Gastrocnemius medialis (tissue), 4 donors: ENCODE measurements at regions not wholly inside any gene's neighbourhood (a gene's known extent, or its start where the extent isn't known, plus 50 kb on each side); places are given as distances from the start of the nearest gene placed in this dataset.

Experiments used
- ATAC-seq, 2 donors: fragments of 150-250 bp; one replicate each; pipeline ENCODE4 v1.9.1; 2016
- DNase-seq, 2 donors: peaks; one replicate each; pipeline ENCODE4 v3.0.0-alpha.2; 2019
- H3K27ac ChIP-seq, 4 donors: fragments of 200-600 bp; sonication (generic); 1 replicate in 1 of 4; 2 replicates in 3 of 4; pipeline ENCODE4 v1.5.1; 2016 to 2018; ENCODE audit warnings: mild to moderate bottlenecking in 2 of 4, moderate library complexity in 1 of 4
- H3K27me3 ChIP-seq, 3 donors: fragments of 200-600 bp; sonication (generic) in 2 of 3; 1 replicate in 1 of 3; 2 replicates in 2 of 3; pipeline versions ENCODE4 v1.5.1 to v1.6.0; 2016 to 2019; ENCODE audit warnings: mild to moderate bottlenecking in 1 of 3, moderate library complexity in 1 of 3
- H3K36me3 ChIP-seq, 2 donors: fragments of 200-600 bp; sonication (generic) in 1 of 2; one replicate each; pipeline ENCODE4 v1.5.1; 2017 to 2018
- H3K4me1 ChIP-seq, 2 donors: fragments of 200-600 bp; sonication (generic) in 1 of 2; one replicate each; pipeline ENCODE4 v1.5.1; 2016 to 2017; ENCODE audit warnings: mild to moderate bottlenecking in 2 of 2
- H3K4me3 ChIP-seq, 4 donors: fragments of 200-600 bp; sonication (generic) in 3 of 4; 1 replicate in 1 of 4; 2 replicates in 3 of 4; pipeline ENCODE4 v1.5.1; 2016 to 2019; ENCODE audit warnings: mild to moderate bottlenecking in 2 of 4
- H3K9me3 ChIP-seq, 3 donors: fragments of 200-600 bp; sonication (generic) in 2 of 3; 1 replicate in 1 of 3; 2 replicates in 2 of 3; pipeline ENCODE4 v1.5.1; 2016 to 2019
- CTCF ChIP-seq, 5 experiments: fragments of 450-650 bp in 3 of 5; fragments of 200-600 bp in 2 of 5; sonication (generic) in 2 of 5; IDR thresholded peaks in 4 of 5; conservative IDR thresholded peaks in 1 of 5; 1 replicate in 4 of 5; 2 replicates in 1 of 5; pipeline ENCODE4 v1.5.1; 2016 to 2019; ENCODE audit warnings: antibody characterized with exemption in 5 of 5, mild to moderate bottlenecking in 3 of 5, moderate library complexity in 3 of 5
- POLR2A ChIP-seq, 2 donors: fragments of 450-650 bp; IDR thresholded peaks; one replicate each; pipeline ENCODE4 v1.6.1; 2017; ENCODE audit warnings: antibody characterized with exemption in 2 of 2, mild to moderate bottlenecking in 2 of 2, moderate library complexity in 2 of 2
- in situ Hi-C, 4 donors: fragments of 200-750 bp; cut with MboI; loops; one replicate each; pipeline versions ENCODE4 v1.15.0 to v1.8.0; 2017; ENCODE audit warnings: low sequenced_read_pairs in 4 of 4
- intact Hi-C: fragments of 100-400 bp; cut with DNase I; formaldehyde crosslinking; loops from one replicate; pipeline ENCODE4 v1.15.1; 2023; ENCODE audit warnings: low total_unique reads

GRCh38 chr12:92036771-92037453 is 108.7 kb downstream of the BTG1 start:
- in situ Hi-C loops, result no loop called here
- ATAC-seq (no peak), DNase-seq (no peak)
- Histone ChIP-seq H3K4me3 (no peak overlapping the region), H3K27ac (no peak overlapping the region), H3K4me1 (peaks cover 19 to 22% of the 10 kb centered on the region in 2 donors), H3K36me3 (no peaks in the 10 kb centered on the region), H3K27me3 (no peaks in the 10 kb centered on the region), H3K9me3 (no peaks in the 10 kb centered on the region)
- intact Hi-C loops, result no loop called here
- no peak for TF ChIP-seq POLR2A (IDR thresholded peaks at IDR 0.05)
- TF ChIP-seq CTCF (IDR thresholded peaks at IDR 0.05 in 4 of 5, conservative IDR thresholded peaks at IDR 0.05 in 1 of 5), result no peak

DNA sequence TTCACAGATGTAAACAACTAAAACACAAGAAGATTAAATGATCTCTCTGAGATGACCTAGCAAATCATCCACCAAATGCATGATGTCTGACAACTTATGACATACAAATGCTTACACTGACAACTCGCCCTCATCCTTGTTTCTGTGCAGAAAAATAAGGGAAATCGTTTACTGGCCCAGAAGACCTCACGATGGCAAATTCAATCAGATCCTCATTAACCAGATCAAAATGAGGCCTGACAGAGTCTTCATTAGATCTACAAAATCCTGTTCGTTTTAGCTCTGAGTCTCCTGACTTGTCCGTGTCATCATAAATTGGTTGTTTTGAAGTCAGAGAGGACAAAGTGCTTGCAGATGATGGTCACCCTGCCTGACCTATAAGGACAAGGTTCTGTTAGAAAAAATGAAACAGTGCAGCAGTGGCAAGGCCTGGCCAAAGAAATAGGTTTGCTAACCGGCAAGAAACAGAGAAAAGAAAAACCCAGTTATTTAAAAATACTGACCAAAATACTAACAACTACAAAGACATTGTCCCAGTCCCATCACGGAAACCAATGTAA is 109.5 kb downstream of the BTG1 start:
- no peaks in the 10 kb centered on the region for H3K36me3 ChIP-seq
- peaks cover 19 to 22% of the 10 kb centered on the region in 2 donors for H3K4me1 ChIP-seq
- H3K27me3 ChIP-seq, result no peaks in the 10 kb centered on the region
- no peak for ATAC-seq
- no peaks in the 10 kb centered on the region for H3K9me3 ChIP-seq
- intact Hi-C loops, result no loop called here
- no peak for TF ChIP-seq POLR2A (IDR thresholded peaks at IDR 0.05)
- no peak for TF ChIP-seq CTCF (IDR thresholded peaks at IDR 0.05 in 4 of 5, conservative IDR thresholded peaks at IDR 0.05 in 1 of 5)
- peak overlapping the region in 1 of 4 donors; percentile 58 for H3K27ac ChIP-seq
- DNase-seq, result no peak
- H3K4me3 ChIP-seq, result no peak overlapping the region
- in situ Hi-C loops, result no loop called here

DNA sequence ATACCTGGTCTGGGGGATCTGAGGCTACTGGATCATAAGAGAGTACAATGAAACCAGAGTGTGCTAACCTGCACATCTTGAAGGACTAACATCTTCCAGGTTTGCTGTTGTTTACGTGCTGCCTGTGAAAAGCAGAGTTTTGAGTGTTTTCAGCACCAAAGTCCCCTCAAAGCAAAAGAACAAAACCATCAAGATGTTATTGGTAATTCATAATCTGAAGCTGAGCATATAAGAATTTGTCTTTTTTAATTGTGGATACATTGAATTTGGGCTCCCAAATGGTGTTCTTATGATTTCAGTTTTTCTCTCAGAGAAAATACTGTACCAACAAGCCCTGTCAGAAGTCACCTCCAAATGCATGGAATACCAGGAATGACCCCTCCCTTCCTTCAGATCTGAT is 110.2 kb downstream of the BTG1 start:
- no peaks in the 10 kb centered on the region for H3K36me3 ChIP-seq
- intact Hi-C loops (no loop called here), in situ Hi-C loops (no loop called here)
- no peak for DNase-seq
- H3K4me3 ChIP-seq, result peak overlapping the region in 1 of 4 donors; percentile 22
- no peak for TF ChIP-seq CTCF (IDR thresholded peaks at IDR 0.05 in 4 of 5, conservative IDR thresholded peaks at IDR 0.05 in 1 of 5)
- no peak for TF ChIP-seq POLR2A (IDR thresholded peaks at IDR 0.05)
- peak overlapping the region; percentile 26 to 58 (median 46) for H3K27ac ChIP-seq
- H3K9me3 ChIP-seq, result no peaks in the 10 kb centered on the region
- H3K27me3 ChIP-seq, result no peaks in the 10 kb centered on the region
- H3K4me1 ChIP-seq, result peaks cover 19 to 22% of the 10 kb centered on the region in 2 donors
- ATAC-seq, result no peak

DNA sequence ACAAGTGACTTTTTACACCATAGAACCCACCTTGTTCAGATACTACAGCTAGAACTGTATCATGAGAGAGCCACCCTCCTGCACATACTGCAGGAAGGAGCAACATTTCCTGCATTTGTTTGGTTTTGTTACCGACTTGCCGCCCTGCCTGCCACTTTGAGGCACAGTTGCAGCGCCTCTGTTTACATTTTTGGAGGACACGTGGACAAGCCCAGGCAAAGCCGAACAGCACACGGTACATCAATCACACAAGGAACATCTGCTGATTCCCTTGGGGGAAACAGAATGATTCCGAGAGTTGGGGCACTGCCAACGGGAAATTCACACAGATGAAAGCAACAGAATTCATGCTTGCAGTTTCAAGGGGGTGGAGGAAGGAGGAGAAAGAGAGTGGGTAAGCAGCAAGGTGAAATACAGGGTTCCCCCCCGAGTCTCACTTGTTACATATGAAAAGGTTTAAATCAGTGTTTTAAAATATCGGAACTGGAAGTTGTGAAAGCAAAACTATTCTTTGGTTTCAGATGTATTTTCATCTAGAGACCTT is 110.7 kb downstream of the BTG1 start:
- TF ChIP-seq POLR2A (IDR thresholded peaks at IDR 0.05), result no peak
- TF ChIP-seq CTCF (IDR thresholded peaks at IDR 0.05 in 4 of 5, conservative IDR thresholded peaks at IDR 0.05 in 1 of 5), result no peak
- peaks cover 19 to 27% of the 10 kb centered on the region in 2 donors for H3K4me1 ChIP-seq
- peak overlapping the region; percentile 22 to 36 (median 26) for H3K4me3 ChIP-seq
- peak; percentile 17 to 31 for ATAC-seq
- no peaks in the 10 kb centered on the region for H3K9me3 ChIP-seq
- peak; percentile 23 to 35 for DNase-seq
- intact Hi-C loops, result loop anchor here (5.0 kb wide), 1 partner anchor 107 kb away; no protein-coding TSS in a partner anchor
- no peaks in the 10 kb centered on the region for H3K27me3 ChIP-seq
- H3K36me3 ChIP-seq, result no peaks in the 10 kb centered on the region
- H3K27ac ChIP-seq, result peak overlapping the region; percentile 26 to 58 (median 46)
- in situ Hi-C loops, result no loop called here
